RWPE2 (cell line): ENCODE measurements at regions not wholly inside any gene's neighbourhood (a gene's known extent, or its start where the extent isn't known, plus 50 kb on each side); places are given as distances from the start of the nearest gene placed in this dataset.

Experiments
- ATAC-seq: fragments of 200-7000 bp; cut with Tn5 transposase; 3 replicates; pipeline ENCODE4 v1.9.1; 2021; ENCODE audit warnings: low read depth
- DNase-seq: peaks from one replicate; pipeline ENCODE4 v3.0.0-alpha.2; 2020; ENCODE audit warnings: low spot score
- H3K27ac ChIP-seq: fragments of 450-650 bp; 2 replicates; pipeline ENCODE4 v1.5.1; 2017; ENCODE audit warnings: mild to moderate bottlenecking; ENCODE audit not compliant: poor library complexity, severe bottlenecking
- H3K27me3 ChIP-seq: fragments of 250-450 bp; sonication (Bioruptor Pico); 2 replicates; pipeline ENCODE4 v1.5.1; 2021; ENCODE audit warnings: mild to moderate bottlenecking, moderate library complexity; ENCODE audit not compliant: insufficient read depth, poor library complexity, severe bottlenecking
- H3K36me3 ChIP-seq: fragments of 250-450 bp; sonication (Bioruptor Pico); 2 replicates; pipeline ENCODE4 v1.5.1; 2020; ENCODE audit warnings: low read depth, mild to moderate bottlenecking, moderate library complexity
- H3K4me1 ChIP-seq: fragments of 250-450 bp; sonication (Bioruptor Pico); 2 replicates; pipeline ENCODE4 v1.5.1; 2021; ENCODE audit warnings: mild to moderate bottlenecking, moderate library complexity; ENCODE audit not compliant: insufficient read depth, poor library complexity, severe bottlenecking
- H3K4me3 ChIP-seq: fragments of 250-450 bp; sonication (Bioruptor Pico); 2 replicates; pipeline ENCODE4 v1.5.1; 2021; ENCODE audit warnings: mild to moderate bottlenecking, moderate library complexity; ENCODE audit not compliant: severe bottlenecking
- H3K9me3 ChIP-seq: fragments of 250-450 bp; sonication (Bioruptor Pico); 2 replicates; pipeline ENCODE4 v1.5.1; 2021; ENCODE audit warnings: mild to moderate bottlenecking, moderate library complexity; ENCODE audit not compliant: severe bottlenecking
- TF ChIP-seq, protein P1 (sequence below): fragments of 450-650 bp; IDR thresholded peaks from one replicate; pipeline ENCODE4 v1.5.1; 2017; ENCODE audit warnings: mild to moderate bottlenecking, moderate library complexity; ENCODE audit not compliant: poor library complexity, severe bottlenecking

DNA sequence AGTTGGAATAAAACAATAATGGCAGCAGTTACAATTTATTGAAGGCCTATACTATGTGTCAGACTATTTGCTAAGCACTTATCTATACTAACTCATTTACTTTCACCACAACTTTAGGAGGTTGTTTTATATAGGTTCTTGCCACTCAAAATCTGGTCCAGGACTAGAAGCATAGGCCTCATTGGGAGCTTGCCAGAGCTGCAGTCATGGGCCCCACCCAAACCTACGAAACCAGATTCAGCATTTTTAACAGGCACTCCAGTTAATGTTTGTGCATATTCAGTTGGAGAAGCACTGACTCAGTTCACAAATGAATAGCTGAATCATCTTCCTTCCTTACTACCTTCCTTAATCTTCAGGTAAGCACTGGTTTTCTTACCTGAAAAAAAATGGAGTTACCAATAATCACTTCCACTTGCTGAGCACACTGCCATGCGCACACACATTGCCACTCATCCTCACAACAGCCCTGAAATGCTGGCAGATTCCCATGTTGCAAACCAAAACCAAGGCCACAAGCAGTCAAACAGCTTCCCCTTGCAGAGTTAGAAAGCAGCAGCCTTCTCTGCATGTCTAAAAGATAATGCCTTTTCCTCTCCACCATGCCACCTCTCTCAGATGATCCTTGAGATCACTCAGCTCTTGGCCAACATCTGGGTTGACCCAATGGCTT, 122.4 kb downstream of the SLC16A9 start:
- TF ChIP-seq, protein P1, sequence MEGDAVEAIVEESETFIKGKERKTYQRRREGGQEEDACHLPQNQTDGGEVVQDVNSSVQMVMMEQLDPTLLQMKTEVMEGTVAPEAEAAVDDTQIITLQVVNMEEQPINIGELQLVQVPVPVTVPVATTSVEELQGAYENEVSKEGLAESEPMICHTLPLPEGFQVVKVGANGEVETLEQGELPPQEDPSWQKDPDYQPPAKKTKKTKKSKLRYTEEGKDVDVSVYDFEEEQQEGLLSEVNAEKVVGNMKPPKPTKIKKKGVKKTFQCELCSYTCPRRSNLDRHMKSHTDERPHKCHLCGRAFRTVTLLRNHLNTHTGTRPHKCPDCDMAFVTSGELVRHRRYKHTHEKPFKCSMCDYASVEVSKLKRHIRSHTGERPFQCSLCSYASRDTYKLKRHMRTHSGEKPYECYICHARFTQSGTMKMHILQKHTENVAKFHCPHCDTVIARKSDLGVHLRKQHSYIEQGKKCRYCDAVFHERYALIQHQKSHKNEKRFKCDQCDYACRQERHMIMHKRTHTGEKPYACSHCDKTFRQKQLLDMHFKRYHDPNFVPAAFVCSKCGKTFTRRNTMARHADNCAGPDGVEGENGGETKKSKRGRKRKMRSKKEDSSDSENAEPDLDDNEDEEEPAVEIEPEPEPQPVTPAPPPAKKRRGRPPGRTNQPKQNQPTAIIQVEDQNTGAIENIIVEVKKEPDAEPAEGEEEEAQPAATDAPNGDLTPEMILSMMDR = no peak
- Histone ChIP-seq H3K4me3 (no peak overlapping the region), H3K27ac (peak overlapping the region; percentile 45), H3K9me3 (no peaks in the 10 kb centered on the region), H3K27me3 (no peaks in the 10 kb centered on the region), H3K4me1 (peaks cover 17% of the 10 kb centered on the region), H3K36me3 (no peaks in the 10 kb centered on the region)
- ATAC-seq (peak; percentile 83), DNase-seq (no peak)

GRCh38 chr10:59586407-59586891, 123.2 kb downstream of the SLC16A9 start:
- H3K27ac ChIP-seq = peak overlapping the region; percentile 45
- H3K4me3 ChIP-seq = no peak overlapping the region
- ATAC-seq (no peak), DNase-seq (no peak)
- H3K36me3 ChIP-seq = no peaks in the 10 kb centered on the region
- peaks cover 17% of the 10 kb centered on the region for H3K4me1 ChIP-seq
- no peaks in the 10 kb centered on the region for H3K27me3 ChIP-seq
- no peaks in the 10 kb centered on the region for H3K9me3 ChIP-seq
- TF ChIP-seq, protein P1 = no peak

- TF ChIP-seq, protein P1 = no peak
- Histone ChIP-seq H3K9me3 (no peaks in the 10 kb centered on the region), H3K27me3 (no peaks in the 10 kb centered on the region), H3K36me3 (no peaks in the 10 kb centered on the region), H3K4me1 (peaks cover 17% of the 10 kb centered on the region), H3K27ac (peak overlapping the region; percentile 33), H3K4me3 (no peak overlapping the region)
- ATAC-seq (0 out of 3 replicates have a peak, but pooled peaks have one; percentile 29), DNase-seq (no peak)
These were observed 124.5 kb downstream of the SLC16A9 start for GRCh38 chr10:59585046-59585700.

GRCh38 chr10:59582780-59583179, 126.9 kb downstream of the SLC16A9 start:
- Histone ChIP-seq H3K27me3 (no peaks in the 10 kb centered on the region), H3K36me3 (no peaks in the 10 kb centered on the region), H3K27ac (no peak overlapping the region), H3K4me1 (peaks cover 17% of the 10 kb centered on the region), H3K9me3 (no peaks in the 10 kb centered on the region), H3K4me3 (no peak overlapping the region)
- DNase-seq (no peak), ATAC-seq (no peak)
- TF ChIP-seq, protein P1 = no peak

GRCh38 chr10:59582058-59582457, 127.6 kb downstream of the SLC16A9 start:
- Histone ChIP-seq H3K9me3 (no peaks in the 10 kb centered on the region), H3K4me3 (no peak overlapping the region), H3K27me3 (no peaks in the 10 kb centered on the region), H3K36me3 (no peaks in the 10 kb centered on the region), H3K4me1 (peaks cover 11% of the 10 kb centered on the region), H3K27ac (no peak overlapping the region)
- no peak for DNase-seq
- ATAC-seq = no peak
- TF ChIP-seq, protein P1 = no peak
